GM12878 (cell line): ENCODE measurements at regions not wholly inside any gene's neighbourhood (a gene's known extent, or its start where the extent isn't known, plus 50 kb on each side); places are given as distances from the start of the nearest gene placed in this dataset.

Source experiments
- ATAC-seq: fragments of 200-7000 bp; cut with Tn5 transposase; 3 replicates; pipeline ENCODE4 v1.9.1; 2020; ENCODE audit warnings: mild to moderate bottlenecking, moderate library complexity
- BruUV-seq: library from RNA; stranded (reverse); fragments of 400-500 nt; replicated peaks from 2 replicates; lab custom pipeline; 2021; lab: Mats Ljungman, UMichigan
- CTCF ChIA-PET: fragments of 300-600 bp; sonication (Branson Sonifier 250); formaldehyde crosslinking; extraction: SDS; loops from one replicate; lab custom pipeline; 2021; ENCODE audit warnings: inconsistent platforms; lab: Yijun Ruan, JAX
- POLR2A ChIA-PET: fragments of 350-600 bp; formaldehyde crosslinking; extraction: SDS; loops from one replicate; lab custom pipeline; 2021; ENCODE audit warnings: inconsistent platforms; lab: Charles Lee
- RAD21 ChIA-PET: fragments of 300-600 bp; sonication (Branson Sonifier 250); formaldehyde crosslinking; loops from one replicate; lab custom pipeline; 2023; ENCODE audit warnings: antibody characterized with exemption; ENCODE audit not compliant: unreplicated experiment; lab: Charles Lee
- SMC1A ChIA-PET: fragments of 300-600 bp; sonication (Branson Sonifier 250); formaldehyde crosslinking; loops from one replicate; lab custom pipeline; 2023; ENCODE audit not compliant: unreplicated experiment, uncharacterized antibody; lab: Charles Lee
- DNase-seq: peaks from one replicate; pipeline ENCODE4 v3.0.0-alpha.2; 2011; ENCODE audit warnings: low read depth, low spot score
- FAIRE-seq: peaks from 3 replicates; lab custom pipeline; 2011; peaks lifted over from hg19 to GRCh38; lab: Jason Lieb, UNC
- H2AFZ ChIP-seq: 2 replicates; pipeline ENCODE4 v1.6.0; 2011; ENCODE audit warnings: low read depth, low read length, control low read depth; ENCODE audit not compliant: control insufficient read depth
- H3K27ac ChIP-seq: 2 replicates; pipeline ENCODE4 v1.5.1; 2011; ENCODE audit warnings: control low read depth; ENCODE audit not compliant: control insufficient read depth, insufficient read depth
- H3K27me3 ChIP-seq, 2 experiments: replicated peaks in 1 of 2; 2 replicates each; pipeline versions ENCODE4 v1.6.0 to v1.6.1; 2011; ENCODE audit warnings: low read length in 1 of 2; ENCODE audit not compliant: control insufficient read depth in 2 of 2, insufficient read depth in 2 of 2
- H3K36me3 ChIP-seq, 2 experiments: 2 replicates each; pipeline ENCODE4 v1.5.1; 2011; ENCODE audit warnings: low read length in 1 of 2; ENCODE audit not compliant: control insufficient read depth in 2 of 2, insufficient read depth in 2 of 2
- H3K4me1 ChIP-seq: 2 replicates; pipeline ENCODE4 v1.6.1; 2011; ENCODE audit warnings: mild to moderate bottlenecking, low read length, moderate library complexity, mixed read lengths; ENCODE audit not compliant: control insufficient read depth, insufficient read depth
- H3K4me2 ChIP-seq: 2 replicates; pipeline ENCODE4 v1.6.0; 2011; ENCODE audit warnings: control low read depth; ENCODE audit not compliant: control insufficient read depth, insufficient read depth
- H3K4me3 ChIP-seq: fragments of 200-600 bp; sonication (generic); 2 replicates; pipeline ENCODE4 v1.5.1; 2016
- H3K79me2 ChIP-seq: 2 replicates; pipeline ENCODE4 v1.6.0; 2011; ENCODE audit warnings: low read length; ENCODE audit not compliant: control insufficient read depth, insufficient read depth
- H3K9ac ChIP-seq: 2 replicates; pipeline ENCODE4 v1.8.0; 2011; ENCODE audit warnings: low read length, control low read depth, mixed read lengths; ENCODE audit not compliant: control insufficient read depth, insufficient read depth
- H3K9me3 ChIP-seq: replicated peaks from 3 replicates; pipeline ENCODE4 v1.5.1; 2011; ENCODE audit warnings: mild to moderate bottlenecking, low read length; ENCODE audit not compliant: control insufficient read depth, insufficient read depth
- H4K20me1 ChIP-seq: 2 replicates; pipeline ENCODE4 v1.6.0; 2011; ENCODE audit not compliant: control insufficient read depth, insufficient read depth
- CBX3 ChIP-seq: fragments of 200-600 bp; sonication (generic); IDR thresholded peaks from 2 replicates; pipeline ENCODE4 v1.6.1; 2016; ENCODE audit warnings: low read depth, borderline replicate concordance
- CBX5 ChIP-seq: sonication (generic); IDR thresholded peaks from 2 replicates; pipeline ENCODE4 v1.6.1; 2016; ENCODE audit warnings: low read depth, moderate library complexity, mild to moderate bottlenecking, inconsistent platforms
- FOXM1 ChIP-seq: IDR thresholded peaks from 2 replicates; pipeline ENCODE4 v1.6.1; 2012; ENCODE audit warnings: low read depth, mild to moderate bottlenecking, inconsistent platforms, low read length, moderate library complexity
- KAT2A ChIP-seq: conservative IDR thresholded peaks from 2 replicates; pipeline ENCODE4 v1.6.1; 2011; ENCODE audit warnings: low read depth, low read length; ENCODE audit not compliant: control insufficient read depth
- KDM1A ChIP-seq: fragments of 200-600 bp; sonication (generic); IDR thresholded peaks from 2 replicates; pipeline ENCODE4 v1.6.1; 2016; ENCODE audit warnings: borderline replicate concordance
- PBX3 ChIP-seq: IDR thresholded peaks from 2 replicates; pipeline ENCODE4 v1.6.1; 2011; ENCODE audit warnings: mild to moderate bottlenecking, low read depth, low read length, moderate library complexity; ENCODE audit not compliant: insufficient replicate concordance
- RFX5 ChIP-seq: IDR thresholded peaks from 2 replicates; pipeline ENCODE4 v1.6.1; 2011; ENCODE audit warnings: low read depth, low read length, improper control_type of control experiment
- SKIL ChIP-seq: fragments of 450-650 bp; IDR thresholded peaks from 2 replicates; pipeline ENCODE4 v1.6.1; 2017; ENCODE audit warnings: mild to moderate bottlenecking, low read depth, inconsistent platforms; ENCODE audit not compliant: poor library complexity, severe bottlenecking
- SMARCA5 ChIP-seq: fragments of 450-650 bp; IDR thresholded peaks from 2 replicates; pipeline ENCODE4 v1.6.1; 2017; ENCODE audit warnings: mild to moderate bottlenecking
- SP1 ChIP-seq: IDR thresholded peaks from one replicate; pipeline ENCODE4 v1.6.1; 2011; ENCODE audit warnings: low read depth, low read length
- SREBF1 ChIP-seq: IDR thresholded peaks from 2 replicates; pipeline ENCODE4 v1.6.1; 2012; ENCODE audit warnings: mild to moderate bottlenecking, low read length
- SREBF2 ChIP-seq: IDR thresholded peaks from 2 replicates; pipeline ENCODE4 v1.6.1; 2012; ENCODE audit warnings: mild to moderate bottlenecking, low read length
- SUZ12 ChIP-seq: fragments of 200-600 bp; sonication (generic); IDR thresholded peaks from one replicate; pipeline ENCODE4 v1.6.1; 2018; ENCODE audit warnings: antibody characterized with exemption, mild to moderate bottlenecking; ENCODE audit not compliant: unreplicated experiment
- YBX1 ChIP-seq: fragments of 450-650 bp; IDR thresholded peaks from 2 replicates; pipeline ENCODE4 v1.6.1; 2016; ENCODE audit warnings: antibody characterized with exemption
- WGBS: methylation state at CpG from one replicate; pipeline ENCODE4 v1.1.6; 2016; ENCODE audit warnings: low lambda C conversion rate; ENCODE audit not compliant: insufficient replicate concordance, insufficient coverage; ENCODE audit errors: missing lambda C conversion rate; 5-methylcytosine and 5-hydroxymethylcytosine counted together
- in situ Hi-C: fragments of 300-500 bp; cut with MboI; formaldehyde crosslinking; loops from 9 replicates; pipeline ENCODE4 v1.14.3; 2018; ENCODE audit warnings: mixed read lengths
- intact Hi-C: fragments of 100-400 bp; cut with micrococcal nuclease; formaldehyde crosslinking; loops from one replicate; pipeline ENCODE4 v1.14.2; 2022; ENCODE audit not compliant: unreplicated experiment
- TF ChIP-seq, protein P1 (sequence below): IDR thresholded peaks from 2 replicates; pipeline ENCODE4 v1.6.1; 2011; ENCODE audit warnings: low read depth, mild to moderate bottlenecking, low read length, moderate library complexity, borderline replicate concordance; ENCODE audit errors: extremely low read depth
- TF ChIP-seq, protein P2 (sequence below): fragments of 450-650 bp; IDR thresholded peaks from 2 replicates; pipeline ENCODE4 v1.6.1; 2016; ENCODE audit warnings: mild to moderate bottlenecking

- in situ Hi-C loops = no loop called here
- no peaks in the 10 kb centered on the region for H3K9me3 ChIP-seq
- no peak overlapping the region for H3K27ac ChIP-seq
- H3K27me3 ChIP-seq = no peaks in the 10 kb centered on the region
- ChIA-PET RAD21 (no interaction called here), POLR2A (no interaction called here), SMC1A (no interaction called here), CTCF (no interaction called here)
- H3K36me3 ChIP-seq = no peaks in the 10 kb centered on the region
- WGBS = 29% methylated on average over 2 of the region's 3 CpGs
- intact Hi-C loops = no loop called here
- no peaks in the 10 kb centered on the region for H4K20me1 ChIP-seq
- H3K4me1 ChIP-seq = no peaks in the 10 kb centered on the region
- TF ChIP-seq, protein P1, sequence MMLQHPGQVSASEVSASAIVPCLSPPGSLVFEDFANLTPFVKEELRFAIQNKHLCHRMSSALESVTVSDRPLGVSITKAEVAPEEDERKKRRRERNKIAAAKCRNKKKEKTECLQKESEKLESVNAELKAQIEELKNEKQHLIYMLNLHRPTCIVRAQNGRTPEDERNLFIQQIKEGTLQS = no peak
- TF ChIP-seq SUZ12 = no peak
- TF ChIP-seq FOXM1 = no peak
- H3K9ac ChIP-seq = no peak overlapping the region
- no peaks in the 10 kb centered on the region for H3K79me2 ChIP-seq
- H2AFZ ChIP-seq = no peak overlapping the region
- no peak overlapping the region for H3K4me2 ChIP-seq
- ATAC-seq (no peak), FAIRE-seq (no peak), DNase-seq (no peak)
- no TSS peak for BruUV-seq
- H3K4me3 ChIP-seq = no peak overlapping the region
These were observed 838.1 kb downstream of the TBL1XR1 start for GRCh38 chr3:176359211-176359610.

DNA sequence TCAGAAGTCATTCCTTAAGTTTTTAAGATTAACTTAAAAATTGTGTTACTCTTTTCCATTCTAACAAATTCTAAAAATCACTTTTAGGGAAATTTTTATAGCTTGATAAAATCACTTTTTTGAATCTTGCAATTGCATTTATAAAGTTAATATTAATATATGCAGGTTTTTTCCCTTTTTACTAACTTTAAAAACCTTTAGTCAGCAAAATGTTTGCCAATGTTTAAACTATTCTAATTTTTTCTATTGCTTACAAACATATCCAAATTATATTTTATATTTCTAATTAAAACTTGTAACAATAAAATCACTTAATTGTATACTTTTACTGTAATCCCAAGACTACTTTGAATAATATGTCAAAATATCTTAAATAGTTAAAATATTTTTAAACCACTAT lies 839.4 kb downstream of the TBL1XR1 start:
- in situ Hi-C loops = no loop called here
- ChIA-PET SMC1A (interaction anchor here (0.6 kb wide), 1 partner anchor 897 kb away, joined by 3 read pairs; no protein-coding TSS in a partner anchor), POLR2A (no interaction called here), RAD21 (no interaction called here), CTCF (interaction anchor here (0.7 kb wide), 1 partner anchor 938 kb away, joined by 3 read pairs; no protein-coding TSS in a partner anchor)
- H3K27me3 ChIP-seq = no peaks in the 10 kb centered on the region
- DNase-seq (no peak), ATAC-seq (no peak), FAIRE-seq (no peak)
- no peaks in the 10 kb centered on the region for H3K9me3 ChIP-seq
- no peak overlapping the region for H3K9ac ChIP-seq
- intact Hi-C loops = no loop called here
- H2AFZ ChIP-seq = no peak overlapping the region
- no peak overlapping the region for H3K27ac ChIP-seq
- H4K20me1 ChIP-seq = no peaks in the 10 kb centered on the region
- no peak overlapping the region for H3K4me2 ChIP-seq
- no peaks in the 10 kb centered on the region for H3K4me1 ChIP-seq
- no peaks in the 10 kb centered on the region for H3K36me3 ChIP-seq
- H3K79me2 ChIP-seq = no peaks in the 10 kb centered on the region
- no TSS peak for BruUV-seq
- no peak overlapping the region for H3K4me3 ChIP-seq
- no peak for TF ChIP-seq PBX3
- TF ChIP-seq KDM1A = no peak
- no peak for TF ChIP-seq SP1
- no peak for TF ChIP-seq CBX3
- TF ChIP-seq SREBF2 = no peak
- TF ChIP-seq CBX5 = no peak
- TF ChIP-seq, protein P2, sequence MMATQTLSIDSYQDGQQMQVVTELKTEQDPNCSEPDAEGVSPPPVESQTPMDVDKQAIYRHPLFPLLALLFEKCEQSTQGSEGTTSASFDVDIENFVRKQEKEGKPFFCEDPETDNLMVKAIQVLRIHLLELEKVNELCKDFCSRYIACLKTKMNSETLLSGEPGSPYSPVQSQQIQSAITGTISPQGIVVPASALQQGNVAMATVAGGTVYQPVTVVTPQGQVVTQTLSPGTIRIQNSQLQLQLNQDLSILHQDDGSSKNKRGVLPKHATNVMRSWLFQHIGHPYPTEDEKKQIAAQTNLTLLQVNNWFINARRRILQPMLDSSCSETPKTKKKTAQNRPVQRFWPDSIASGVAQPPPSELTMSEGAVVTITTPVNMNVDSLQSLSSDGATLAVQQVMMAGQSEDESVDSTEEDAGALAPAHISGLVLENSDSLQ = no peak
- TF ChIP-seq SMARCA5 = no peak
- TF ChIP-seq KAT2A = no peak
- TF ChIP-seq SKIL = no peak
- TF ChIP-seq RFX5 = no peak
- TF ChIP-seq YBX1 = no peak
- no peak for TF ChIP-seq SREBF1
